Tibial nerve (tissue), 4 donors: ENCODE measurements at regions not wholly inside any gene's neighbourhood (a gene's known extent, or its start where the extent isn't known, plus 50 kb on each side); places are given as distances from the start of the nearest gene placed in this dataset.
"Not testable (repeated sequence)": the region's sequence is repeated elsewhere in the genome, so short reads cannot be mapped to it uniquely, and the experiment has no call there.

Experiments
- DNase-seq, 2 donors: peaks; one replicate each; pipeline ENCODE4 v3.0.0-alpha.2; 2019; ENCODE audit warnings: low spot score in 2 of 2
- H3K27ac ChIP-seq, 4 donors: fragments of 200-600 bp; sonication (generic) in 3 of 4; one replicate each; pipeline ENCODE4 v1.5.1; 2017 to 2019; ENCODE audit warnings: mild to moderate bottlenecking in 1 of 4
- H3K27me3 ChIP-seq, 2 donors: fragments of 200-600 bp; sonication (generic) in 1 of 2; one replicate each; pipeline versions ENCODE4 v1.5.1 to v1.6.0; 2017 to 2019
- H3K36me3 ChIP-seq, 3 donors: fragments of 200-600 bp; sonication (generic); one replicate each; pipeline ENCODE4 v1.5.1; 2018 to 2019
- H3K4me1 ChIP-seq, 4 donors: fragments of 200-600 bp; sonication (generic) in 3 of 4; one replicate each; pipeline ENCODE4 v1.5.1; 2017 to 2019
- H3K4me3 ChIP-seq, 4 donors: fragments of 200-600 bp; sonication (generic) in 3 of 4; one replicate each; pipeline ENCODE4 v1.5.1; 2017 to 2019; ENCODE audit warnings: mild to moderate bottlenecking in 1 of 4, moderate library complexity in 1 of 4
- H3K9me3 ChIP-seq, 4 donors: fragments of 200-600 bp; sonication (generic) in 3 of 4; one replicate each; pipeline ENCODE4 v1.5.1; 2017 to 2019
- EP300 ChIP-seq, 2 donors: sonication (generic); formaldehyde crosslinking; IDR thresholded peaks; one replicate each; pipeline ENCODE4 v1.6.1; 2017; ENCODE audit warnings: antibody characterized with exemption in 2 of 2, mild to moderate bottlenecking in 1 of 2
- POLR2A ChIP-seq, 2 donors: fragments of 450-650 bp; IDR thresholded peaks; one replicate each; pipeline ENCODE4 v1.6.1; 2017; ENCODE audit warnings: antibody characterized with exemption in 2 of 2, mild to moderate bottlenecking in 2 of 2, moderate library complexity in 2 of 2
- WGBS, 2 donors: methylation state at CpG; one replicate each; pipeline ENCODE4 v1.1.5; 2018; 5-methylcytosine and 5-hydroxymethylcytosine counted together
- TF ChIP-seq, protein P1 (sequence below), 5 experiments: fragments of 200-600 bp in 3 of 5; fragments of 450-650 bp in 2 of 5; sonication (generic) in 3 of 5; IDR thresholded peaks; one replicate each; pipeline ENCODE4 v1.5.1; 2016 to 2019; ENCODE audit warnings: antibody characterized with exemption in 5 of 5, mild to moderate bottlenecking in 3 of 5, moderate library complexity in 2 of 5

DNA sequence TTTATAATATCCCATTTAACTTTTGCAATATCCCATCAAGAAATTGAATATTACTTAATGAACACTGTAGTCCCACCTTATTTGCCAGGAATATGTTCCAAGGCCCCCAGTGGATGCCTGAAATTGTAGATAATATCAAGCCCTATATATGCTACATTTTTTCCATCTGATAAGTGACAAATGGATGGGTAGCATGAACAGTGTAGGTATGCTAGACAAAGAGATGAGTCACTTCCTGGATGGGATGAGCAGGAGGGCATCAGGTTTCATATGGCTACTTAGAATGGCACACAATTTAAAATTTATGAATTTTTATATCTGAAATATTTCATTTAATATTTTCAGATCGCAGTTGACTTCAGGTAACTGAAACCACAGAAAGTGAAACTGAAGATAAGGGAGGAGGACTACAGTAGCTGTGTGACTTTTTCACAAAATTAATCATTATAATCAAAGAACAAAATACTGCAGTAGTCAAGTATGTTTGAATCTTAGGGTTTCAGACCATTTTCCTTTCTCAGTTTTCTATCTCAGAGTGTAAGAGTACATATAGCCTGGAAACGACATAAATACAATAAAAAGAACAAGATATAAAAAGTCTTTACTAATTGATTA lies 636.4 kb upstream of the ARRDC3 start:
- no peak overlapping the region for H3K4me3 ChIP-seq
- DNase-seq: no peak
- no peaks in the 10 kb centered on the region for H3K4me1 ChIP-seq
- no peaks in the 10 kb centered on the region for H3K27me3 ChIP-seq
- H3K27ac ChIP-seq: no peak overlapping the region
- TF ChIP-seq POLR2A (IDR thresholded peaks at IDR 0.05) (no peak), EP300 (IDR thresholded peaks at IDR 0.05) (no peak)
- TF ChIP-seq, protein P1, sequence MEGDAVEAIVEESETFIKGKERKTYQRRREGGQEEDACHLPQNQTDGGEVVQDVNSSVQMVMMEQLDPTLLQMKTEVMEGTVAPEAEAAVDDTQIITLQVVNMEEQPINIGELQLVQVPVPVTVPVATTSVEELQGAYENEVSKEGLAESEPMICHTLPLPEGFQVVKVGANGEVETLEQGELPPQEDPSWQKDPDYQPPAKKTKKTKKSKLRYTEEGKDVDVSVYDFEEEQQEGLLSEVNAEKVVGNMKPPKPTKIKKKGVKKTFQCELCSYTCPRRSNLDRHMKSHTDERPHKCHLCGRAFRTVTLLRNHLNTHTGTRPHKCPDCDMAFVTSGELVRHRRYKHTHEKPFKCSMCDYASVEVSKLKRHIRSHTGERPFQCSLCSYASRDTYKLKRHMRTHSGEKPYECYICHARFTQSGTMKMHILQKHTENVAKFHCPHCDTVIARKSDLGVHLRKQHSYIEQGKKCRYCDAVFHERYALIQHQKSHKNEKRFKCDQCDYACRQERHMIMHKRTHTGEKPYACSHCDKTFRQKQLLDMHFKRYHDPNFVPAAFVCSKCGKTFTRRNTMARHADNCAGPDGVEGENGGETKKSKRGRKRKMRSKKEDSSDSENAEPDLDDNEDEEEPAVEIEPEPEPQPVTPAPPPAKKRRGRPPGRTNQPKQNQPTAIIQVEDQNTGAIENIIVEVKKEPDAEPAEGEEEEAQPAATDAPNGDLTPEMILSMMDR (IDR thresholded peaks at IDR 0.05): no peak
- H3K36me3 ChIP-seq: no peaks in the 10 kb centered on the region
- no peaks in the 10 kb centered on the region for H3K9me3 ChIP-seq
- 81 to 86% methylated on average over 2 of the region's 2 CpGs for WGBS, 2 donors

DNA sequence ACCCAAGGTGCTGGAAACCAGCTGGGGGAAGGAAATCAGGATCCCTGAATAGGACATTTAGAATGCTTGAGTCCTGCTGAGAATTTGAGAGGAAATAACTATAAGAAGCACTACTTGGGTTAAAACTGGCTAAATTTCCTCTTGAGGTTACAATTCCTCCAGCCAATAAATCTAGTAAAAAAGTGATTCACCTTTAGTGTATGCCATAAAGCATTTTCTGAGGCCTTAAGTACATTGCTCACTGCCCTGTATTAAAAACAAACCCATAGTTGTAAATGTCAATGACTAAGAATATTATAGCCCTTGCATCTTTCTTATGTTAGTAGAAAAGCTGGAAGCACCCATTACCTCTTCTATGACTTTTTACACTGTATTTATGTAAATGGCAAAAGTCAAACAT lies 634.7 kb upstream of the ARRDC3 start:
- Histone ChIP-seq H3K36me3 (no peaks in the 10 kb centered on the region), H3K27ac (no peak overlapping the region), H3K9me3 (no peaks in the 10 kb centered on the region), H3K4me1 (no peaks in the 10 kb centered on the region), H3K27me3 (no peaks in the 10 kb centered on the region), H3K4me3 (no peak overlapping the region)
- no peak for DNase-seq
- TF ChIP-seq, protein P1 (IDR thresholded peaks at IDR 0.05): no peak
- no peak for TF ChIP-seq POLR2A (IDR thresholded peaks at IDR 0.05)
- no peak for TF ChIP-seq EP300 (IDR thresholded peaks at IDR 0.05)

DNA sequence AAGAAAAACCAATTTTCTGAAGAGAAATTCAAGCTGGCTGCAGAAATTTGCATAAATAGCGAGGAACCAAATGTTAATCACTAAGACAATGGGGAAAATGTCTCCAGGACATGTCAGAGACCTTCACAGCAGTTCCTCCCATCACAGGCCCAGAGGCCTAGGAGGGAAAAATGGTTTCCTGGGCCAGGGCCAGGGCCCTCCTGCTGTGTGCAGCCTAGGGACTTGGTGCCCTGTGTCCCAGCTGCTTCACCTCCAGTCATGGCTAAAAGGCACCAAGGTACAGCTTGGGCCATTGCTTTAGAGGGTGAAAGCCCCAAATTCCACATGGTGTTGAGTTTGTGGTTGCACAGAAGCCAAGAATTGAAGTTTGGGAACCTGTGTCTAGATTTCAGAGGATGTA lies 628.7 kb upstream of the ARRDC3 start:
- H3K9me3 ChIP-seq, H3K4me3 ChIP-seq, H3K36me3 ChIP-seq, H3K27me3 ChIP-seq, H3K27ac ChIP-seq, H3K4me1 ChIP-seq, DNase-seq: not testable (repeated sequence)
- WGBS, 2 donors: 86 to 89% methylated on average over 1 of the region's 1 CpG

DNA sequence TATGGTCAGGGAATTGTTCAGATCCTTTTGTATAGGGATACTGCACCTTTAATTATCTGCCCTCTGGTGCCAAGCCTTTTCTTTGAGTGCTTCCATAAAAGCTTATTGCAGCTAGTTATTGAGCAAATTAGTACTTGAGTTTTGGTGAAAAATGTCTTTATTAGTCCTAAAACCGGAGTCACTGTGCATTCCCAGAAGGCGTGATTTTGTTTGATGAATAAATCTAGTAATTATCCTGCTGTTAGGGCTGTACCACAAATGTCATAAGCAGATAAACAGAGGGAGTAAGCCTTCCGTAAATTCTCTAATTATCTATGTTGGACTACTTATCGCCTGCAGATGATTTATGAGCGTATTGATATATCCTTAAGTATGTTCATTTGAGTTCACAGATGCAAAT lies 620.7 kb upstream of the ARRDC3 start:
- H3K4me1 ChIP-seq: peaks cover 0 to 2% (median 0%) of the 10 kb centered on the region in 4 donors
- no peak for TF ChIP-seq EP300 (IDR thresholded peaks at IDR 0.05)
- no peak for TF ChIP-seq POLR2A (IDR thresholded peaks at IDR 0.05)
- TF ChIP-seq, protein P1 (IDR thresholded peaks at IDR 0.05): no peak
- no peaks in the 10 kb centered on the region for H3K27me3 ChIP-seq
- H3K36me3 ChIP-seq: no peaks in the 10 kb centered on the region
- WGBS, 2 donors: 72 to 81% methylated on average over 5 of the region's 5 CpGs
- no peak overlapping the region for H3K4me3 ChIP-seq
- DNase-seq: no peak
- no peak overlapping the region for H3K27ac ChIP-seq
- H3K9me3 ChIP-seq: no peaks in the 10 kb centered on the region

DNA sequence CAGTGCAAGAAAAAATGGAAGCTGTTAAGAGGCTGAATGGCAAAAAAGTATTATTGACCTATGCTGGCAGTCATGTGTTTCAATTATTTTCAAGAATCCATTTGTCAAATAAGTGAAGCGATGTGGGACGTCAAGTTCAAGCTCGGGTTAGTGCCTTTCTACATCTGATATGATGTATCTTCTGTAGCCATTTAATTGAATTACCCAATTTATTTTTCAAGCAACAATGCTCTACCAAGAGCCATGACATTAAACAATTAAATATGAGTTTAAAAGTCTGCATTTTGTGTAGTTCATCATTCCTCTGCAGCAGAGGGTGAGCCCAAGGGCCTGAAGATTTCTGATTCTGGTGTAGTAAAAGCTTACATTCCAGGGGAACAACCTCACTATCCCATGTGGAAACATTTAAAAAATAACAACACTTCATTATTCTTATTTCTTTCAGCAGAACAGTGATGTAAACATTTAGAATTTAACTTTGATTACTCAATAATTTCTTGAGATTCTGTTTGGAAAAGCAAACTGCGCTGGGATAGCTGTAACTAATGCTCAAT lies 619.7 kb upstream of the ARRDC3 start:
- no peaks in the 10 kb centered on the region for H3K9me3 ChIP-seq
- peaks cover 0 to 2% (median 0%) of the 10 kb centered on the region in 4 donors for H3K4me1 ChIP-seq
- H3K27ac ChIP-seq: no peak overlapping the region
- TF ChIP-seq, protein P1 (IDR thresholded peaks at IDR 0.05): no peak
- TF ChIP-seq EP300 (IDR thresholded peaks at IDR 0.05): no peak
- no peak for TF ChIP-seq POLR2A (IDR thresholded peaks at IDR 0.05)
- 76 to 91% methylated on average over 4 of the region's 4 CpGs for WGBS, 2 donors
- no peaks in the 10 kb centered on the region for H3K27me3 ChIP-seq
- no peak for DNase-seq
- H3K36me3 ChIP-seq: no peaks in the 10 kb centered on the region
- no peak overlapping the region for H3K4me3 ChIP-seq

DNA sequence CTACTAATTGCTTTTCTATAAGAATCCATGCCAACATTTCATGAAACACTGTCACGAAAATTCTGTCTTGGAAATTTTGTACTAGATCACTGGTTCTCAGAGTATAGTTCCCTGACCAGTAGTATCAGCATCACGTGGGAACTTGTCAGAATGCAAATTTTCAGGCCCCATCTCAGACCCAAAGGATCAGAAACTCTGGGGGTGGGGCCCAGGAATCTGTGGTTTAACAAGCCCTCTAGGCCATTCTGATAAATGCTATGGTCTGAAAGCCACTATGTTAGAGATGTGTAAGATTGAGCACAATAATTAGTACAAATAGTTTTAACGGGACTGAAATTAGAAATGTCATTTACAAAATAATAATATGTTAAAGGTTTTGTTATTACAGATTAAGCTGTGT lies 615.7 kb upstream of the ARRDC3 start:
- Histone ChIP-seq H3K36me3 (no peaks in the 10 kb centered on the region), H3K9me3 (no peaks in the 10 kb centered on the region), H3K4me3 (no peak overlapping the region), H3K27ac (no peak overlapping the region), H3K4me1 (no peaks in the 10 kb centered on the region), H3K27me3 (no peaks in the 10 kb centered on the region)
- no peak for TF ChIP-seq EP300 (IDR thresholded peaks at IDR 0.05)
- TF ChIP-seq POLR2A (IDR thresholded peaks at IDR 0.05): no peak
- TF ChIP-seq, protein P1 (IDR thresholded peaks at IDR 0.05): no peak
- 63 to 68% methylated on average over 3 of the region's 3 CpGs for WGBS, 2 donors
- DNase-seq: no peak
